ENCODE measurements at regions not wholly inside any gene's neighbourhood (a gene's known extent, or its start where the extent isn't known, plus 50 kb on each side); places are given as distances from the start of the nearest gene placed in this dataset.

GRCh38 chr5:61884252-61884855 lies 421.7 kb upstream of the KIF2A start:
- Histone ChIP-seq H3K79me2 (ENCODE audit: insufficient read depth, low read length) (no peaks in the 10 kb centered on the region), H3K9ac (ENCODE audit: low read depth, low read length) (no peak overlapping the region), H2AFZ (ENCODE audit: low read depth, low read length) (no peak overlapping the region), H3K4me1 (ENCODE audit: insufficient read depth, low read length) (no peaks in the 10 kb centered on the region), H3K4me2 (ENCODE audit: insufficient read depth, low read length) (no peak overlapping the region), H3K9me3 (ENCODE audit: insufficient read depth, low read length, severe bottlenecking) (no peaks in the 10 kb centered on the region), H3K27me3 (ENCODE audit: insufficient read depth, low read length, poor library complexity) (no peaks in the 10 kb centered on the region), H3K27ac (ENCODE audit: low read length) (no peak overlapping the region), H4K20me1 (ENCODE audit: insufficient read depth, low read length) (no peaks in the 10 kb centered on the region), H3K36me3 (ENCODE audit: insufficient read depth, low read length) (no peaks in the 10 kb centered on the region), H3K4me3 (ENCODE audit: low read depth in 1 of 2, low read length in 2 of 2) (no peak overlapping the region)
- TF ChIP-seq EZH2 (IDR thresholded peaks at IDR 0.05; ENCODE audit: borderline replicate concordance, low read depth, low read length, severe bottlenecking): no peak
- TF ChIP-seq CTCF (IDR thresholded peaks at IDR 0.05; ENCODE audit: borderline replicate concordance, extremely low read depth, low read length, poor library complexity, severe bottlenecking): no peak
- DNase-seq: no peak
- no peak for ATAC-seq (ENCODE audit: insufficient read depth, low read depth)

DNA sequence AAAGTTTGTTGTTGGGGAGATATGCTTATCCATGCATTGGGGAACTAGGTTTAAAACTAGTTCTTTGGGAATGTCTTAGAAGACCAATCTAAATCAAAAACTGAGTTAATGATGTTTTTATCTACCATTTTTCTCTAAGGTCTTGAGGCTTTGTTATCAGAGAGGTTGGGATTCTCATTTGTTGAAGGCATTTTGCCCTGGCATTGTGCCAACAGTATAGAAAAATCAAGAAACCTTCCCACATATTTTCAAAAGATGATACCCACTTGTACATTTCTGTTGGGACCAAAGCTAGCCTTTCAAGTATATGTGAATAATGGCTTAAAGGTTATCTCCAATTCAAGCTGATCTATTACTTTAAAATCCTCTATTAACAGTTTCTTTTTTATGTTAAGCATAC lies 419.8 kb upstream of the KIF2A start:
- Histone ChIP-seq H2AFZ (ENCODE audit: low read depth, low read length) (no peak overlapping the region), H3K4me1 (ENCODE audit: insufficient read depth, low read length) (no peaks in the 10 kb centered on the region), H3K27me3 (ENCODE audit: insufficient read depth, low read length, poor library complexity) (no peaks in the 10 kb centered on the region), H3K4me2 (ENCODE audit: insufficient read depth, low read length) (no peak overlapping the region), H3K36me3 (ENCODE audit: insufficient read depth, low read length) (no peaks in the 10 kb centered on the region), H3K79me2 (ENCODE audit: insufficient read depth, low read length) (no peaks in the 10 kb centered on the region), H3K9ac (ENCODE audit: low read depth, low read length) (no peak overlapping the region), H3K9me3 (ENCODE audit: insufficient read depth, low read length, severe bottlenecking) (no peaks in the 10 kb centered on the region), H4K20me1 (ENCODE audit: insufficient read depth, low read length) (no peaks in the 10 kb centered on the region), H3K27ac (ENCODE audit: low read length) (no peak overlapping the region), H3K4me3 (ENCODE audit: low read depth in 1 of 2, low read length in 2 of 2) (no peak overlapping the region)
- DNase-seq (no peak), ATAC-seq (ENCODE audit: insufficient read depth, low read depth) (no peak)
- TF ChIP-seq CTCF (IDR thresholded peaks at IDR 0.05; ENCODE audit: borderline replicate concordance, extremely low read depth, low read length, poor library complexity, severe bottlenecking) (no peak), EZH2 (IDR thresholded peaks at IDR 0.05; ENCODE audit: borderline replicate concordance, low read depth, low read length, severe bottlenecking) (no peak)

- H2AFZ ChIP-seq (ENCODE audit: low read depth, low read length): no peak overlapping the region
- H3K4me2 ChIP-seq (ENCODE audit: insufficient read depth, low read length): no peak overlapping the region
- no peak overlapping the region for H3K4me3 ChIP-seq (ENCODE audit: low read depth in 1 of 2, low read length in 2 of 2)
- DNase-seq (no peak), ATAC-seq (ENCODE audit: insufficient read depth, low read depth) (no peak)
- no peaks in the 10 kb centered on the region for H3K36me3 ChIP-seq (ENCODE audit: insufficient read depth, low read length)
- no peaks in the 10 kb centered on the region for H4K20me1 ChIP-seq (ENCODE audit: insufficient read depth, low read length)
- no peaks in the 10 kb centered on the region for H3K9me3 ChIP-seq (ENCODE audit: insufficient read depth, low read length, severe bottlenecking)
- H3K27me3 ChIP-seq (ENCODE audit: insufficient read depth, low read length, poor library complexity): no peaks in the 10 kb centered on the region
- no peaks in the 10 kb centered on the region for H3K4me1 ChIP-seq (ENCODE audit: insufficient read depth, low read length)
- H3K9ac ChIP-seq (ENCODE audit: low read depth, low read length): no peak overlapping the region
- no peak overlapping the region for H3K27ac ChIP-seq (ENCODE audit: low read length)
- TF ChIP-seq EZH2 (IDR thresholded peaks at IDR 0.05; ENCODE audit: borderline replicate concordance, low read depth, low read length, severe bottlenecking) (no peak), CTCF (IDR thresholded peaks at IDR 0.05; ENCODE audit: borderline replicate concordance, extremely low read depth, low read length, poor library complexity, severe bottlenecking) (no peak)
- no peaks in the 10 kb centered on the region for H3K79me2 ChIP-seq (ENCODE audit: insufficient read depth, low read length)
Observed at GRCh38 chr5:61887271-61887670, 418.7 kb upstream of the KIF2A start.

GRCh38 chr5:61894046-61894445 lies 412.0 kb upstream of the KIF2A start:
- no peak overlapping the region for H3K9ac ChIP-seq (ENCODE audit: low read depth, low read length)

More at GRCh38 chr5:61894046-61894445, 412.0 kb upstream of the KIF2A start:
- DNase-seq: no peak
- Histone ChIP-seq H4K20me1 (ENCODE audit: insufficient read depth, low read length) (no peaks in the 10 kb centered on the region), H3K36me3 (ENCODE audit: insufficient read depth, low read length) (no peaks in the 10 kb centered on the region), H3K79me2 (ENCODE audit: insufficient read depth, low read length) (no peaks in the 10 kb centered on the region), H3K9me3 (ENCODE audit: insufficient read depth, low read length, severe bottlenecking) (no peaks in the 10 kb centered on the region), H2AFZ (ENCODE audit: low read depth, low read length) (no peak overlapping the region), H3K4me2 (ENCODE audit: insufficient read depth, low read length) (no peak overlapping the region), H3K27ac (ENCODE audit: low read length) (no peak overlapping the region), H3K4me3 (ENCODE audit: low read depth in 1 of 2, low read length in 2 of 2) (no peak overlapping the region), H3K4me1 (ENCODE audit: insufficient read depth, low read length) (no peaks in the 10 kb centered on the region), H3K27me3 (ENCODE audit: insufficient read depth, low read length, poor library complexity) (no peaks in the 10 kb centered on the region)
- ATAC-seq (ENCODE audit: insufficient read depth, low read depth): no peak
- TF ChIP-seq CTCF (IDR thresholded peaks at IDR 0.05; ENCODE audit: borderline replicate concordance, extremely low read depth, low read length, poor library complexity, severe bottlenecking): no peak
